Pancreas (tissue), 10 donors: ENCODE measurements at regions not wholly inside any gene's neighbourhood (a gene's known extent, or its start where the extent isn't known, plus 50 kb on each side); places are given as distances from the start of the nearest gene placed in this dataset.

Experiments used
- ATAC-seq, 4 donors: fragments of 200-7000 bp; cut with Tn5 transposase; one replicate each; pipeline versions ENCODE4 v1.8.0 to v1.9.1; 2020; ENCODE audit warnings: mild to moderate bottlenecking in 4 of 4, moderate library complexity in 4 of 4
- DNase-seq, 6 donors: peaks; one replicate each; pipeline ENCODE4 v3.0.0-alpha.2; 2020
- FAIRE-seq: peaks from 2 replicates; lab custom pipeline; 2012; peaks lifted over from hg19 to GRCh38; lab: Jason Lieb, UNC
- H3K27ac ChIP-seq, 4 donors: fragments of 200-600 bp; sonication (generic); 1 replicate in 3 of 4; 2 replicates in 1 of 4; pipeline versions ENCODE4 v1.5.0 to v1.8.0; 2020
- H3K27me3 ChIP-seq, 4 donors: fragments of 200-600 bp; one replicate each; pipeline ENCODE4 v1.8.0; 2021
- H3K36me3 ChIP-seq, 3 donors: fragments of 200-600 bp; sonication (generic) in 1 of 3; one replicate each; pipeline versions ENCODE4 v1.5.0 to v1.8.0; 2020 to 2021
- H3K4me1 ChIP-seq, 3 donors: fragments of 200-600 bp; one replicate each; pipeline ENCODE4 v1.8.0; 2021
- H3K4me3 ChIP-seq, 4 donors: fragments of 200-600 bp; sonication (generic) in 2 of 4; one replicate each; pipeline versions ENCODE4 v1.5.0 to v1.8.0; 2020 to 2021
- H3K9me3 ChIP-seq, 4 donors: fragments of 200-600 bp; one replicate each; pipeline ENCODE4 v1.8.0; 2021
- WGBS, 2 donors: extraction: QIAGEN DNeasy Blood & Tissue Kit; methylation state at CpG; one replicate each; pipeline ENCODE4 v1.1.7; 2013; 5-methylcytosine and 5-hydroxymethylcytosine counted together
- intact Hi-C, 3 donors: fragments of 100-400 bp; cut with DNase I; formaldehyde crosslinking; loops; one replicate each; pipeline versions ENCODE4 v1.11.1 to v1.14.2; 2022
- TF ChIP-seq, protein P1 (sequence below), 4 donors: fragments of 200-600 bp; sonication (generic) in 3 of 4; IDR thresholded peaks; one replicate each; pipeline versions ENCODE4 v1.5.0 to v1.8.0; 2021; ENCODE audit warnings: antibody characterized with exemption in 4 of 4
- donor health status: healthy with polysubstance abuse.
- donor health status: DM: no; HTN: no; CAD: no; lungs with moderate emphysema.
- donor health status: DM: no; HTN: no; CAD: no.
- donor health status: control.
- donor health status: control.
- donor health status: Bipolar disorder and iron deficiency.
- donor health status: DM: yes; HTN: yes; CAD: no.
- donor health status: DM: no; HTN: no; CAD: no.
- donor health status: DM: no; HTN: no; CAD: no.
- donor health status: DM: yes; HTN: yes; CAD: no.

DNA sequence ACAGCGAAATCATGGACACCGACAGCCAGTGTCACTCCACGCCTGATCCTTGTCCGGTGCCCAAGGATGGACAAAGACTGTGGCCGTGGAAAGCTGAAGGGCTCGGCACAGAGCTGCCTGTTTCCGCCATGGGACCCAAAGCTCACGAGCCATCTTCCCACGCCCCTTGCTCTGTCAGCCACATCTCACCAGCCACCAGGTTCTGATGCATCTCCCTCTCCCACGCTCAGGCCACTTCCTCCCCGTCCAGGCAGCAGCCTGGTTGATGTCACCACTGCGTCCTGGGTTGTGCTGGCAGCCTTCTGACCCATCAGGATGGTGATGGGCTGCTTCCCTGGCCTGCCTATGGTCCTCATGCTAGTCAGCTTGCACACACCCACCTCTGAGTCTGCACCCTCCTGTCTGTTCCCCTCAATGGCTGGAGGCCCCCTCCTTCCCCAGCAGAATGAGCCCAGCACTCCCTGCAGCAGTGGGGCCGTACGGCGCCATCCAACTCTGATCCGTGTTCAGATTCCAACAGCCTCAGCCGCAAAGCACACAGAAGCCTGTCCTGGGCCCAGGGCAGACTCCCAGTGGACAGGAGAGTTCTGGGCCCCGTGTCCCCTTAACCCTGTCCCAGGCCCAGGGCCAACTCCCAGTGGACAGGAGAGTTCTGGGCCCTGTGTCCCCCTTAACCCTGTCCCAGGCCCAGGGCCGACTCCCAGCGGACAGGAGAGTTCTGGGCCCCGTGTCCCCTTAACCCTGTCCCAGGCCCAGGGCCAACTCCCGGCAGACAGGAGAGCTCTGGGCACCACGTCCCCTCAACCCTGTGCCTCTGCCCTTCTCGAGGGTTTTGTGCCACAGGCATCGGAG, 259.5 kb downstream of the BRD1 start:
- no peaks in the 10 kb centered on the region for H3K27me3 ChIP-seq
- WGBS, 2 donors, result 51 to 62% methylated on average over 25 of the region's 25 CpGs
- H3K4me3 ChIP-seq, result no peak overlapping the region
- intact Hi-C loops, result no loop called here
- no peaks in the 10 kb centered on the region for H3K4me1 ChIP-seq
- DNase-seq (peak in 1 of 6 donors; percentile 30), ATAC-seq (no peak), FAIRE-seq (no peak)
- H3K36me3 ChIP-seq, result no peaks in the 10 kb centered on the region
- no peaks in the 10 kb centered on the region for H3K9me3 ChIP-seq
- H3K27ac ChIP-seq, result no peak overlapping the region
- TF ChIP-seq, protein P1, sequence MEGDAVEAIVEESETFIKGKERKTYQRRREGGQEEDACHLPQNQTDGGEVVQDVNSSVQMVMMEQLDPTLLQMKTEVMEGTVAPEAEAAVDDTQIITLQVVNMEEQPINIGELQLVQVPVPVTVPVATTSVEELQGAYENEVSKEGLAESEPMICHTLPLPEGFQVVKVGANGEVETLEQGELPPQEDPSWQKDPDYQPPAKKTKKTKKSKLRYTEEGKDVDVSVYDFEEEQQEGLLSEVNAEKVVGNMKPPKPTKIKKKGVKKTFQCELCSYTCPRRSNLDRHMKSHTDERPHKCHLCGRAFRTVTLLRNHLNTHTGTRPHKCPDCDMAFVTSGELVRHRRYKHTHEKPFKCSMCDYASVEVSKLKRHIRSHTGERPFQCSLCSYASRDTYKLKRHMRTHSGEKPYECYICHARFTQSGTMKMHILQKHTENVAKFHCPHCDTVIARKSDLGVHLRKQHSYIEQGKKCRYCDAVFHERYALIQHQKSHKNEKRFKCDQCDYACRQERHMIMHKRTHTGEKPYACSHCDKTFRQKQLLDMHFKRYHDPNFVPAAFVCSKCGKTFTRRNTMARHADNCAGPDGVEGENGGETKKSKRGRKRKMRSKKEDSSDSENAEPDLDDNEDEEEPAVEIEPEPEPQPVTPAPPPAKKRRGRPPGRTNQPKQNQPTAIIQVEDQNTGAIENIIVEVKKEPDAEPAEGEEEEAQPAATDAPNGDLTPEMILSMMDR (IDR thresholded peaks at IDR 0.05), result no peak

DNA sequence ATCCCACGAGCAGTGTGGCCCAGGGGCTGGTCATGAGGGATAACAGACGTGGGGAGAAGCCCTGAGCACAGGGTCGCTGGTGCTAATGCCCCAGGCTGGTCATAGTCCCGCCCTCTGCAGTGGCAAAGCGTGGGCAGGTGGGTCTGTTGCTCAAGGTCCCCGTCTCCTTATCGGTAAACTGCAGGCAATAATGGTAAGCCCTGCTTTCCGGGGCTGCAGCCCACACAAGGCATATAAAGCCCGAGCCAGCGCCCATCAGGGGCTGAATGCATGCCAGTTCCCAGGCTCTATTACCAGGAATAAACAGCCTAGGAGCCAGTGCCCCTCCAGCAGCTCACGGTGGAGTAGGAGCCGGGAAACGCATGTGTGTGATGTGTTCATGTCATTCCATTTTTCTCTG, 261.0 kb downstream of the BRD1 start:
- FAIRE-seq, result no peak

DNA sequence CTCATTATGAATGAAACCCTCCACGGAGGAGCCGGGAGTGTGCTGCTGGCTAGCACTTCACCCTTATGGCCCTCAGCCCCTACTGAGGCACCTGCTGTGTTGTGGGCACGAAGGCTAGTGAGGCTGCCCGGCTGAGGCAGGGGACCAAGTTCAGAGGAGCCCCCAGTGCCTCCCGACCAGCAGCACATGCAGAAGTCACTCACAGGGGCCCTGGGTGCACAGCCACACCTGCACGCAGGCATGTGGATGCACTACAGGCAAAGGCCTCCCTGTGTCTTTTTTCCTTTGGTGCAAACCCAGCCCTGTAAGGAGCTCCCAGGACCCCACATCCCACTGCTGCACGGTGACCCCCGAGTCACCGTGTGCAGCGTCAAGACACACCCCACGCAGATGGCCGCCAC, 261.5 kb downstream of the BRD1 start:
- Histone ChIP-seq H3K27ac (no peak overlapping the region), H3K27me3 (no peaks in the 10 kb centered on the region), H3K4me3 (no peak overlapping the region), H3K36me3 (no peaks in the 10 kb centered on the region), H3K4me1 (no peaks in the 10 kb centered on the region), H3K9me3 (no peaks in the 10 kb centered on the region)
- 43 to 58% methylated on average over 12 of the region's 12 CpGs for WGBS, 2 donors
- FAIRE-seq, result no peak
- no peak for DNase-seq
- TF ChIP-seq, protein P1 (IDR thresholded peaks at IDR 0.05), result no peak
- intact Hi-C loops, result no loop called here
- no peak for ATAC-seq

More for the DNA sequence above, 261.0 kb downstream of the BRD1 start:
- H3K4me1 ChIP-seq, result no peaks in the 10 kb centered on the region
- H3K36me3 ChIP-seq, result no peaks in the 10 kb centered on the region
- 40 to 41% methylated on average over 13 of the region's 13 CpGs for WGBS, 2 donors
- no peaks in the 10 kb centered on the region for H3K27me3 ChIP-seq
- TF ChIP-seq, protein P1 (IDR thresholded peaks at IDR 0.05), result no peak
- DNase-seq, result no peak
- no peak for ATAC-seq
- no peak overlapping the region for H3K27ac ChIP-seq
- no peak overlapping the region for H3K4me3 ChIP-seq
- H3K9me3 ChIP-seq, result no peaks in the 10 kb centered on the region
- intact Hi-C loops, result no loop called here

DNA sequence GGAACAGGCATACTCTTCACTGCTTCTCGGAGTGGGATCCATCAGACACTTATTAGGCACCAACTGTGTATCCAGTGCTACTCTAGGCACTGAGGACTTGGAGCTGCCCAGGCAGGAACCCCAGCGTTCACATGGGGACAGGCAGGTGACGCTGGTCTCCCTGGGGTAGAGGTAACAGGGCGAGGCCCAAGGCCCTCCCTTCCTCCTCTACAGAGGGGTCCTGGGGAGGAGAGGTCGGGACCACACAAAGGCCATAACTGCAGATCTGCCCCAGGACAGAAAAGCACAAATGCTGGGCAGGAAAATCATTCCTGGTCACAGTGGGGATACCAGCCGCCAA, 262.2 kb downstream of the BRD1 start:
- FAIRE-seq (no peak), DNase-seq (no peak), ATAC-seq (no peak)
- Histone ChIP-seq H3K27me3 (no peaks in the 10 kb centered on the region), H3K27ac (no peak overlapping the region), H3K9me3 (no peaks in the 10 kb centered on the region), H3K4me1 (no peaks in the 10 kb centered on the region), H3K36me3 (no peaks in the 10 kb centered on the region), H3K4me3 (no peak overlapping the region)
- WGBS, 2 donors, result 39 to 46% methylated on average over 6 of the region's 6 CpGs
- intact Hi-C loops, result no loop called here
- TF ChIP-seq, protein P1 (IDR thresholded peaks at IDR 0.05), result no peak
